Adrenal gland (tissue), 9 donors: ENCODE measurements at regions not wholly inside any gene's neighbourhood (a gene's known extent, or its start where the extent isn't known, plus 50 kb on each side); places are given as distances from the start of the nearest gene placed in this dataset.
A peak's percentile ranks its signal among the peaks of the same experiment; 100 is the strongest.
"Not testable (repeated sequence)": the region's sequence is repeated elsewhere in the genome, so short reads cannot be mapped to it uniquely, and the experiment has no call there.

Source experiments
- DNase-seq, 7 donors: peaks; one replicate each; pipeline ENCODE4 v3.0.0-alpha.2; 2019 to 2020
- H3K27ac ChIP-seq, 5 donors: fragments of 200-600 bp; sonication (generic) in 4 of 5; 1 replicate in 3 of 5; 2 replicates in 2 of 5; pipeline versions ENCODE4 v1.5.1 to v1.8.0; 2016 to 2020; ENCODE audit warnings: mild to moderate bottlenecking in 1 of 5
- H3K27me3 ChIP-seq: fragments of 200-600 bp; 2 replicates; pipeline ENCODE4 v1.8.0; 2021
- H3K36me3 ChIP-seq, 2 donors: fragments of 200-600 bp; replicated peaks in 1 of 2; 1 replicate in 1 of 2; 2 replicates in 1 of 2; pipeline versions ENCODE4 v1.5.1 to v1.8.0; 2018 to 2022
- H3K4me1 ChIP-seq, 2 donors: fragments of 200-600 bp; replicated peaks in 1 of 2; 1 replicate in 1 of 2; 2 replicates in 1 of 2; pipeline versions ENCODE4 v1.5.1 to v1.8.0; 2018 to 2021
- H3K4me3 ChIP-seq, 4 donors: fragments of 200-600 bp; sonication (generic) in 3 of 4; one replicate each; pipeline ENCODE4 v1.5.1; 2016 to 2018
- H3K9me3 ChIP-seq, 3 donors: fragments of 200-600 bp; sonication (generic) in 1 of 3; replicated peaks in 1 of 3; 1 replicate in 2 of 3; 2 replicates in 1 of 3; pipeline versions ENCODE4 v1.5.1 to v1.8.0; 2016 to 2021
- CTCF ChIP-seq, 6 experiments: fragments of 450-650 bp in 4 of 6; fragments of 200-600 bp in 2 of 6; sonication (generic) in 1 of 6; IDR thresholded peaks; 1 replicate in 5 of 6; 2 replicates in 1 of 6; pipeline versions ENCODE4 v1.5.1 to v1.8.0; 2016 to 2021; ENCODE audit warnings: antibody characterized with exemption in 6 of 6, mild to moderate bottlenecking in 2 of 6, moderate library complexity in 1 of 6
- POLR2A ChIP-seq, 2 donors: fragments of 450-650 bp; IDR thresholded peaks; one replicate each; pipeline ENCODE4 v1.6.1; 2017; ENCODE audit warnings: antibody characterized with exemption in 2 of 2, mild to moderate bottlenecking in 2 of 2, moderate library complexity in 1 of 2
- WGBS, 4 donors: extraction: QIAGEN DNeasy Blood & Tissue Kit in 2 of 4; methylation state at CpG; one replicate each; pipeline versions ENCODE4 v1.1.5 to v1.1.7; 2013 to 2017; 5-methylcytosine and 5-hydroxymethylcytosine counted together
- intact Hi-C, 2 donors: fragments of 100-400 bp; cut with DNase I; formaldehyde crosslinking; loops; one replicate each; pipeline versions ENCODE4 v1.14.1 to v1.15.0; 2022 to 2023
- donor health status: healthy with polysubstance abuse.
- donor health status: Bipolar disorder and iron deficiency.
- donor health status: DM: yes; HTN: yes; CAD: no.
- donor health status: DM: no; HTN: no; CAD: no.
- donor health status: DM: no; HTN: no; CAD: no.

- no peaks in the 10 kb centered on the region for H3K9me3 ChIP-seq
- peak; percentile 88 to 97 (median 93) for DNase-seq
- 9 to 20% (median 12%) methylated on average over 4 of the region's 4 CpGs for WGBS, 4 donors
- no peaks in the 10 kb centered on the region for H3K36me3 ChIP-seq
- H3K27ac ChIP-seq, result peak overlapping the region; percentile 1 to 89 (median 73)
- no peaks in the 10 kb centered on the region for H3K27me3 ChIP-seq
- intact Hi-C loops, result loop anchor here in 1 of 2 donors (10.0 kb wide), 1 partner anchor 299 kb away; no protein-coding TSS in a partner anchor
- H3K4me1 ChIP-seq, result peaks cover 13 to 22% of the 10 kb centered on the region in 2 donors
- H3K4me3 ChIP-seq, result no peak overlapping the region
- TF ChIP-seq POLR2A (IDR thresholded peaks at IDR 0.05), result peak in 1 of 2 donors; percentile 76
- TF ChIP-seq CTCF (IDR thresholded peaks at IDR 0.05), result peak in 3 of 6 experiments; percentile 21 to 32 (median 22)
Measured at GRCh38 chr2:235433860-235434259, 60.0 kb upstream of the AGAP1 start.

GRCh38 chr2:235439959-235440662, 53.7 kb upstream of the AGAP1 start:
- Histone ChIP-seq H3K4me3 (no peak overlapping the region), H3K9me3 (no peaks in the 10 kb centered on the region), H3K27ac (no peak overlapping the region), H3K4me1 (no peaks in the 10 kb centered on the region), H3K27me3 (no peaks in the 10 kb centered on the region), H3K36me3 (no peaks in the 10 kb centered on the region)
- no peak for DNase-seq
- no peak for TF ChIP-seq CTCF (IDR thresholded peaks at IDR 0.05)
- TF ChIP-seq POLR2A (IDR thresholded peaks at IDR 0.05), result no peak
- WGBS, 4 donors, result 81 to 87% (median 85%) methylated on average over 10 to 18 of the region's 18 CpGs
- intact Hi-C loops, result loop anchor here in 1 of 2 donors (10.0 kb wide), 1 partner anchor 305 kb away; no protein-coding TSS in a partner anchor

- H3K4me1 ChIP-seq, H3K9me3 ChIP-seq, intact Hi-C loops, DNase-seq, H3K27ac ChIP-seq, H3K27me3 ChIP-seq, H3K4me3 ChIP-seq, H3K36me3 ChIP-seq: not testable (repeated sequence)
- WGBS, 4 donors, result 60 to 78% (median 65%) methylated on average over 6 of the region's 6 CpGs
Measured at GRCh38 chr2:235443580-235443979, 50.3 kb upstream of the AGAP1 start.
